Uterus (tissue), 3 donors: ENCODE measurements at regions not wholly inside any gene's neighbourhood (a gene's known extent, or its start where the extent isn't known, plus 50 kb on each side); places are given as distances from the start of the nearest gene placed in this dataset.

Source experiments
- DNase-seq, 2 donors: peaks; one replicate each; pipeline ENCODE4 v3.0.0-alpha.2; 2019 to 2020
- H3K27ac ChIP-seq, 2 donors: fragments of 200-600 bp; sonication (generic); 1 replicate in 1 of 2; 2 replicates in 1 of 2; pipeline ENCODE4 v1.5.1; 2016 to 2018
- H3K27me3 ChIP-seq, 2 donors: fragments of 200-600 bp; sonication (generic); one replicate each; pipeline ENCODE4 v1.5.1; 2018 to 2019; ENCODE audit warnings: control low read depth in 1 of 2
- H3K36me3 ChIP-seq, 2 donors: fragments of 200-600 bp; sonication (generic); one replicate each; pipeline ENCODE4 v1.5.1; 2019; ENCODE audit warnings: control low read depth in 1 of 2
- H3K4me1 ChIP-seq, 2 donors: fragments of 200-600 bp; sonication (generic); one replicate each; pipeline ENCODE4 v1.5.1; 2018 to 2019; ENCODE audit warnings: control low read depth in 1 of 2
- H3K4me3 ChIP-seq, 2 donors: fragments of 200-600 bp; sonication (generic); 1 replicate in 1 of 2; 2 replicates in 1 of 2; pipeline ENCODE4 v1.5.1; 2018 to 2019; ENCODE audit warnings: mild to moderate bottlenecking in 1 of 2
- H3K9me3 ChIP-seq, 2 donors: fragments of 200-600 bp; sonication (generic); one replicate each; pipeline ENCODE4 v1.5.1; 2019; ENCODE audit warnings: control low read depth in 1 of 2
- POLR2A ChIP-seq, 2 donors: fragments of 450-650 bp; IDR thresholded peaks; one replicate each; pipeline ENCODE4 v1.6.1; 2016; ENCODE audit warnings: antibody characterized with exemption in 2 of 2, mild to moderate bottlenecking in 1 of 2, moderate library complexity in 1 of 2
- intact Hi-C: fragments of 100-400 bp; cut with DNase I; formaldehyde crosslinking; loops from one replicate; pipeline ENCODE4 v1.15.1; 2023; ENCODE audit warnings: low total_unique reads
- TF ChIP-seq, protein P1 (sequence below), 4 experiments: fragments of 200-600 bp in 2 of 4; fragments of 450-650 bp in 2 of 4; sonication (generic) in 2 of 4; IDR thresholded peaks; one replicate each; pipeline ENCODE4 v1.5.1; 2016 to 2019; ENCODE audit warnings: antibody characterized with exemption in 4 of 4, mild to moderate bottlenecking in 2 of 4, moderate library complexity in 1 of 4
- donor health status: DM: yes; HTN: yes; CAD: no.

DNA sequence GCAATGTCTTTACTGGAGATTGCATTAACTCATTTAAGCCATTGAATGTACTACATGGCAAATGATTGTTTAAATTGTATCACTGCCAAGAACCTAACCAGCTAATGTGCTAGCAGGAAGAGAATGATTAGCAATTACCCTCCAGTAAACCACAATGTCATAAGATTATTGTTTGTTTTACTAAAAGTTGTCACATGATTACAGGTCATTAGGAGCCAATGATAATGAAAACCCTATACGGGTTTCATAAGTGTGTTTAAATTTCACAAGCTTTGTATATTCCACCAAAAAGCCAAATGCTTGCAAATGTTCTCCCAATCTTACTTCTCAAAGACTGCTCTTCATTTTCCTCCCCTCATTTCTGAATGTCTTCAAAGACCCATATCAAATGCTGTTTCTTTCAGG, 76.5 kb upstream of the PPP1R3C start:
- TF ChIP-seq, protein P1, sequence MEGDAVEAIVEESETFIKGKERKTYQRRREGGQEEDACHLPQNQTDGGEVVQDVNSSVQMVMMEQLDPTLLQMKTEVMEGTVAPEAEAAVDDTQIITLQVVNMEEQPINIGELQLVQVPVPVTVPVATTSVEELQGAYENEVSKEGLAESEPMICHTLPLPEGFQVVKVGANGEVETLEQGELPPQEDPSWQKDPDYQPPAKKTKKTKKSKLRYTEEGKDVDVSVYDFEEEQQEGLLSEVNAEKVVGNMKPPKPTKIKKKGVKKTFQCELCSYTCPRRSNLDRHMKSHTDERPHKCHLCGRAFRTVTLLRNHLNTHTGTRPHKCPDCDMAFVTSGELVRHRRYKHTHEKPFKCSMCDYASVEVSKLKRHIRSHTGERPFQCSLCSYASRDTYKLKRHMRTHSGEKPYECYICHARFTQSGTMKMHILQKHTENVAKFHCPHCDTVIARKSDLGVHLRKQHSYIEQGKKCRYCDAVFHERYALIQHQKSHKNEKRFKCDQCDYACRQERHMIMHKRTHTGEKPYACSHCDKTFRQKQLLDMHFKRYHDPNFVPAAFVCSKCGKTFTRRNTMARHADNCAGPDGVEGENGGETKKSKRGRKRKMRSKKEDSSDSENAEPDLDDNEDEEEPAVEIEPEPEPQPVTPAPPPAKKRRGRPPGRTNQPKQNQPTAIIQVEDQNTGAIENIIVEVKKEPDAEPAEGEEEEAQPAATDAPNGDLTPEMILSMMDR (IDR thresholded peaks at IDR 0.05), result no peak
- no peak for TF ChIP-seq POLR2A (IDR thresholded peaks at IDR 0.05)
- Histone ChIP-seq H3K36me3 (no peaks in the 10 kb centered on the region), H3K4me3 (no peak overlapping the region), H3K27ac (no peak overlapping the region), H3K27me3 (no peaks in the 10 kb centered on the region), H3K4me1 (no peaks in the 10 kb centered on the region), H3K9me3 (no peaks in the 10 kb centered on the region)
- intact Hi-C loops, result no loop called here
- DNase-seq, result no peak

DNA sequence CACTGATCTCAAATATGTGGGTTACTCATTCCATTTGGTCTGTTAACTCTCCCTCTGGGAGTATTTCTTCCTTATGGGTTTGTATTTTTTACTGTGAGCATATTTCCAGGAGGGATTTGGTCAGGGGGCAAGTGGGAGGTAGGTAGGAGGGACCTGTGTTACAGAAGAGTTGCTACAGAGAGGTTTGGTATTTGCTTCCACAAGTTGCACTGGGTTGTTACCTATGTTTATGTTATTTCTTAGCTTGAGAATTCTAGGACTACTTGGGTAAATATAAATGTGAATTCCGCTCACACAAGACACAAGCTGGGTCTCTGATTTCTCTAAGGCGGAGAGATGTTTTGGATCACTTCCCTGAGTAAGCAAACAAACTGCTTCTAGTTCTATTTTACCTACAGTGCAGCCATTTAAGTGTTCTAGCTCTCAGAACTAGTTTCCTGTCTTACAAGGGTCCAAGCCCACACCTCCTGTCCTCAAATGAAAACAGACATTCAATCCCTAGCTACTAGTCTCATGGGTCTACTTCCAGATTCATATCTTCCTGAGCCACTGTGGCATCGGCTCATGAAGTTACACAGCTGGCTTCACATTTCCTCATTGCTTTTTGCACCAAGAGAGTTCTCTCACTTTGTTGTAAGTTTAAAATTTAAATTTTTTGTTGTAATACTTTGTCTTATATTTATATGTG, 75.4 kb upstream of the PPP1R3C start:
- no peak overlapping the region for H3K27ac ChIP-seq
- TF ChIP-seq, protein P1 (IDR thresholded peaks at IDR 0.05), result no peak
- no peak for TF ChIP-seq POLR2A (IDR thresholded peaks at IDR 0.05)
- no peak overlapping the region for H3K4me3 ChIP-seq
- H3K36me3 ChIP-seq, result no peaks in the 10 kb centered on the region
- no peaks in the 10 kb centered on the region for H3K4me1 ChIP-seq
- no peaks in the 10 kb centered on the region for H3K9me3 ChIP-seq
- intact Hi-C loops, result no loop called here
- DNase-seq, result no peak
- no peaks in the 10 kb centered on the region for H3K27me3 ChIP-seq

DNA sequence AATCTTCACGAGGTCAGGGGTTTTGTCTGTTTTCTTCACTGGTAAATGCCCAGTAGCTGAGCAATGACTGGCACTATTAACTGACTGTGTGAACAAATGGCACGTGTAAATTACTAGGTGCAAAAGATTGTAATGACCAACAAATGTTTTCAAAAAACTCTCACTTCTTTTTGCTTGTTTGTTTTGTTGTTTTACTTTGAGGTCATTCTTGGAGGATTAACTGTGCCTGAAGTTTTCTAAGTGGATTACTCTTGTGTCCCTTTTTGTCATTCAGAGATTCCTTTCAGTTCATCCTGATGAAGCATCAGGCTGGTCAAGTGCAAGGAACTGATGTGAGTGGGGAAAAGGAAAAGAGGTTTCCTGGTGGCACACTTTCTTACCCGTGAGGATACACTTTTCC, 74.4 kb upstream of the PPP1R3C start:
- no peak for DNase-seq
- TF ChIP-seq POLR2A (IDR thresholded peaks at IDR 0.05), result no peak
- TF ChIP-seq, protein P1 (IDR thresholded peaks at IDR 0.05), result no peak
- Histone ChIP-seq H3K9me3 (no peaks in the 10 kb centered on the region), H3K27ac (no peak overlapping the region), H3K4me1 (no peaks in the 10 kb centered on the region), H3K4me3 (no peak overlapping the region), H3K27me3 (no peaks in the 10 kb centered on the region), H3K36me3 (no peaks in the 10 kb centered on the region)
- intact Hi-C loops, result no loop called here

DNA sequence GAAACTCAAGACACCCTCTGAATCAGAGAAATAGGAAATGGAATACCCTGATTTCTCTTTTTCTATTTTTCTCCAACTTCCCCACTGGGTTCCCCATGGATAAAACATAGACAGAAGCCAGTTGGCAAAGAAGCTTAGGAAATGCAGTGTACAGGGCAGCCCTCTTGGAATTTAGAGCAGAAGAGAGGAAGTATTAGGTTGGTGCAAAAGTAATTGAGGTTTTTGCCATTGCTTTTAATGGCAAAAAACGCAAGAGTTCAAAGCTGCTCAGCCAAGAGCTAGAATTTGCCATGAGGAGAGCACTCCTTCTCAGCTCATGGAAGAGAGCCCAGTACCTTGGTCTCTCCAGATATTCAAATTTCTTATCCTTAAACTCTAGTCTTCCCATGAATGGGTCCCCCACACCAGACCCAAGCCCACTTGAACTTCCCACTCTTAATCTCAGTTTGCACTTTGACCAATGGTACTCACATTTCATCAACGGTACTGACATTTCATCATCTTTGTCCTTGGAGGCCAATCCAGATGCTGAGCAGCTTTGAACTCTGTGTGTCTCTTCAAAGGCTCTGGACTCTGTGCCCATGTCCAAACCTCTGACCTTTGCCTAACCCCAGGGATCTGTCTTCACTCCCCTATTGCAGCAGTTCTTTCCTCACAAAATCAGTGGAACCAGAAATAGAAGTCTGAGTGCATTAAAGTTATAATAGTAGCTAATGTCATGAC, 73.2 kb upstream of the PPP1R3C start:
- Histone ChIP-seq H3K9me3 (no peaks in the 10 kb centered on the region), H3K27me3 (no peaks in the 10 kb centered on the region), H3K4me3 (no peak overlapping the region), H3K27ac (no peak overlapping the region), H3K4me1 (no peaks in the 10 kb centered on the region), H3K36me3 (no peaks in the 10 kb centered on the region)
- DNase-seq, result no peak
- intact Hi-C loops, result no loop called here
- no peak for TF ChIP-seq POLR2A (IDR thresholded peaks at IDR 0.05)
- TF ChIP-seq, protein P1 (IDR thresholded peaks at IDR 0.05), result no peak

DNA sequence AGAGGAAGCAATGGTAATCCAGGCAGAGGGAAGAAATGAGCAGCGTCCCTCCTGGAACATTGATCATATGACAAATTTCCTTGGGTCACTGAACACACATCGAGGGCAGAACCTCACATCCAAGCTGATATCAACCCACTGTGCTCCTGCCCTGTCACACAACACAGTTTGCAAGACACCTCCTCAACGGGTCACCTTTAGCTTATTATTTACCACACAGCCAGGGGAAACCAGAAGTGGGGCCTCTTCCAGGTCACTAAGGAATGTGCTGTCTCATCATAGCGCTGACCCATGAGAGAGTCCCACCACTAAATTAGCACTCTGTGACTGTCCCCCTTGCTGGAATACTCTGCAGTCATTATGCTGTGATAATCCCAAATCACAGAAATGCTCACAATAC, 69.7 kb upstream of the PPP1R3C start:
- H3K9me3 ChIP-seq, result no peaks in the 10 kb centered on the region
- no peaks in the 10 kb centered on the region for H3K36me3 ChIP-seq
- no peak overlapping the region for H3K27ac ChIP-seq
- no peak for TF ChIP-seq POLR2A (IDR thresholded peaks at IDR 0.05)
- TF ChIP-seq, protein P1 (IDR thresholded peaks at IDR 0.05), result no peak
- no peaks in the 10 kb centered on the region for H3K27me3 ChIP-seq
- H3K4me1 ChIP-seq, result no peaks in the 10 kb centered on the region
- intact Hi-C loops, result no loop called here
- no peak overlapping the region for H3K4me3 ChIP-seq
- DNase-seq, result no peak
